Immature natural killer cell (primary cell): ENCODE measurements at regions not wholly inside any gene's neighbourhood (a gene's known extent, or its start where the extent isn't known, plus 50 kb on each side); places are given as distances from the start of the nearest gene placed in this dataset.

Experiments used
- DNase-seq, 3 donors: peaks; one replicate each; pipeline ENCODE4 v3.0.0; 2022; ENCODE audit warnings: mixed read lengths in 1 of 3
- H3K27ac Mint-ChIP-seq, 6 donors: one replicate each; pipeline ENCODE4 v1.8.0; 2020; ENCODE audit warnings: mixed read lengths in 6 of 6, mild to moderate bottlenecking in 5 of 6, inconsistent platforms in 4 of 6, moderate library complexity in 3 of 6
- H3K27me3 Mint-ChIP-seq, 3 donors: one replicate each; pipeline ENCODE4 v1.8.0; 2020 to 2021; ENCODE audit warnings: low read depth in 3 of 3, mild to moderate bottlenecking in 3 of 3, mixed read lengths in 3 of 3, moderate library complexity in 3 of 3, inconsistent platforms in 1 of 3
- H3K36me3 Mint-ChIP-seq, 3 donors: one replicate each; pipeline ENCODE4 v1.8.0; 2020; ENCODE audit warnings: mixed read lengths in 3 of 3, inconsistent platforms in 2 of 3, mild to moderate bottlenecking in 2 of 3
- H3K4me1 Mint-ChIP-seq, 2 donors: one replicate each; pipeline ENCODE4 v1.8.0; 2020; ENCODE audit warnings: inconsistent platforms in 2 of 2, mild to moderate bottlenecking in 2 of 2, mixed read lengths in 2 of 2, moderate library complexity in 1 of 2
- H3K4me3 Mint-ChIP-seq, 5 donors: one replicate each; pipeline ENCODE4 v1.8.0; 2020; ENCODE audit warnings: mild to moderate bottlenecking in 5 of 5, mixed read lengths in 5 of 5, inconsistent platforms in 3 of 5, moderate library complexity in 3 of 5
- H3K9me3 Mint-ChIP-seq, 6 donors: one replicate each; pipeline ENCODE4 v1.8.0; 2020; ENCODE audit warnings: mild to moderate bottlenecking in 6 of 6, mixed read lengths in 6 of 6, inconsistent platforms in 4 of 6, moderate library complexity in 3 of 6

GRCh38 chr18:41814651-41815050 lies 140.4 kb upstream of the PIK3C3 start:
- H3K4me3 Mint-ChIP-seq: no peak overlapping the region
- no peaks in the 10 kb centered on the region for H3K4me1 Mint-ChIP-seq
- no peak overlapping the region for H3K27ac Mint-ChIP-seq
- H3K9me3 Mint-ChIP-seq: peaks cover 2 to 11% (median 7%) of the 10 kb centered on the region in 6 donors
- H3K27me3 Mint-ChIP-seq: peaks cover 0 to 1% (median 0%) of the 10 kb centered on the region in 3 donors
- H3K36me3 Mint-ChIP-seq: peaks cover 0 to 2% (median 2%) of the 10 kb centered on the region in 3 donors
- DNase-seq: no peak

GRCh38 chr18:41809652-41810051 lies 145.4 kb upstream of the PIK3C3 start:
- DNase-seq: no peak
- H3K4me1 Mint-ChIP-seq: no peaks in the 10 kb centered on the region
- peaks cover 5 to 19% (median 7%) of the 10 kb centered on the region in 6 donors for H3K9me3 Mint-ChIP-seq
- peaks cover 0 to 4% (median 2%) of the 10 kb centered on the region in 3 donors for H3K36me3 Mint-ChIP-seq
- no peak overlapping the region for H3K4me3 Mint-ChIP-seq
- no peaks in the 10 kb centered on the region for H3K27me3 Mint-ChIP-seq
- no peak overlapping the region for H3K27ac Mint-ChIP-seq

GRCh38 chr18:41805341-41805740 lies 149.7 kb upstream of the PIK3C3 start:
- Mint-ChIP-seq H3K27ac (no peak overlapping the region), H3K4me3 (no peak overlapping the region), H3K9me3 (peaks cover 1 to 19% (median 5%) of the 10 kb centered on the region in 6 donors), H3K27me3 (no peaks in the 10 kb centered on the region), H3K4me1 (no peaks in the 10 kb centered on the region), H3K36me3 (peaks cover 0 to 4% (median 0%) of the 10 kb centered on the region in 3 donors)
- DNase-seq: no peak

GRCh38 chr18:41798879-41799278 lies 156.2 kb upstream of the PIK3C3 start:
- no peak for DNase-seq
- Mint-ChIP-seq H3K27ac (no peak overlapping the region), H3K4me1 (no peaks in the 10 kb centered on the region), H3K9me3 (peaks cover 0 to 7% (median under 1%) of the 10 kb centered on the region in 6 donors), H3K4me3 (no peak overlapping the region), H3K36me3 (no peaks in the 10 kb centered on the region), H3K27me3 (peaks cover 0 to 3% (median 0%) of the 10 kb centered on the region in 3 donors)

- no peaks in the 10 kb centered on the region for H3K4me1 Mint-ChIP-seq
- peaks cover 0 to 12% (median 4%) of the 10 kb centered on the region in 6 donors for H3K9me3 Mint-ChIP-seq
- peaks cover 0 to 2% (median 0%) of the 10 kb centered on the region in 3 donors for H3K27me3 Mint-ChIP-seq
Observed at GRCh38 chr18:41790687-41791086, 164.3 kb upstream of the PIK3C3 start.

GRCh38 chr18:41789001-41789400 lies 166.0 kb upstream of the PIK3C3 start:
- Mint-ChIP-seq H3K27me3 (peaks cover 0 to 2% (median 0%) of the 10 kb centered on the region in 3 donors), H3K27ac (no peak overlapping the region), H3K36me3 (no peaks in the 10 kb centered on the region), H3K4me3 (no peak overlapping the region), H3K4me1 (no peaks in the 10 kb centered on the region), H3K9me3 (peaks cover 0 to 13% (median 4%) of the 10 kb centered on the region in 6 donors)
- no peak for DNase-seq

More at GRCh38 chr18:41790687-41791086, 164.3 kb upstream of the PIK3C3 start:
- Mint-ChIP-seq H3K27ac (no peak overlapping the region), H3K36me3 (no peaks in the 10 kb centered on the region), H3K4me3 (no peak overlapping the region)
- no peak for DNase-seq

- Mint-ChIP-seq H3K36me3 (no peaks in the 10 kb centered on the region), H3K27me3 (no peaks in the 10 kb centered on the region), H3K4me1 (no peaks in the 10 kb centered on the region), H3K4me3 (no peak overlapping the region), H3K27ac (no peak overlapping the region), H3K9me3 (peaks cover 0 to 7% (median 3%) of the 10 kb centered on the region in 6 donors)
- DNase-seq: no peak
Observed at GRCh38 chr18:41783879-41784278, 171.2 kb upstream of the PIK3C3 start.

- no peak overlapping the region for H3K27ac Mint-ChIP-seq
- peaks cover 0 to 7% (median 3%) of the 10 kb centered on the region in 6 donors for H3K9me3 Mint-ChIP-seq
- H3K4me1 Mint-ChIP-seq: no peaks in the 10 kb centered on the region
- H3K4me3 Mint-ChIP-seq: no peak overlapping the region
- no peaks in the 10 kb centered on the region for H3K27me3 Mint-ChIP-seq
- no peaks in the 10 kb centered on the region for H3K36me3 Mint-ChIP-seq
- DNase-seq: no peak
Observed at GRCh38 chr18:41783065-41783818, 171.8 kb upstream of the PIK3C3 start.

GRCh38 chr18:41771973-41772372 lies 183.1 kb upstream of the PIK3C3 start:
- Mint-ChIP-seq H3K9me3 (peaks cover 2 to 8% (median 5%) of the 10 kb centered on the region in 6 donors), H3K27me3 (peaks cover 0 to 4% (median 0%) of the 10 kb centered on the region in 3 donors), H3K27ac (no peak overlapping the region), H3K4me1 (no peaks in the 10 kb centered on the region), H3K4me3 (no peak overlapping the region), H3K36me3 (no peaks in the 10 kb centered on the region)
- no peak for DNase-seq

GRCh38 chr18:41769265-41769664 lies 185.8 kb upstream of the PIK3C3 start:
- Mint-ChIP-seq H3K4me1 (no peaks in the 10 kb centered on the region), H3K4me3 (no peak overlapping the region), H3K9me3 (peaks cover 1 to 8% (median 2%) of the 10 kb centered on the region in 6 donors), H3K27ac (no peak overlapping the region), H3K27me3 (peaks cover 0 to 4% (median 1%) of the 10 kb centered on the region in 3 donors), H3K36me3 (no peaks in the 10 kb centered on the region)
- DNase-seq: no peak

- Mint-ChIP-seq H3K27me3 (peaks cover 0 to 4% (median 3%) of the 10 kb centered on the region in 3 donors), H3K27ac (no peak overlapping the region), H3K4me1 (no peaks in the 10 kb centered on the region), H3K9me3 (peaks cover 0 to 8% (median 3%) of the 10 kb centered on the region in 6 donors), H3K36me3 (no peaks in the 10 kb centered on the region), H3K4me3 (no peak overlapping the region)
- no peak for DNase-seq
Observed at GRCh38 chr18:41768467-41768866, 186.6 kb upstream of the PIK3C3 start.

- H3K36me3 Mint-ChIP-seq: no peaks in the 10 kb centered on the region
- H3K27ac Mint-ChIP-seq: no peak overlapping the region
- H3K4me1 Mint-ChIP-seq: no peaks in the 10 kb centered on the region
- H3K27me3 Mint-ChIP-seq: peaks cover 0 to 4% (median 3%) of the 10 kb centered on the region in 3 donors
- peaks cover 0 to 8% (median 3%) of the 10 kb centered on the region in 6 donors for H3K9me3 Mint-ChIP-seq
- no peak for DNase-seq
- H3K4me3 Mint-ChIP-seq: no peak overlapping the region
Observed at GRCh38 chr18:41767960-41768359, 187.1 kb upstream of the PIK3C3 start.

GRCh38 chr18:41765460-41765859 lies 189.6 kb upstream of the PIK3C3 start:
- Mint-ChIP-seq H3K4me1 (no peaks in the 10 kb centered on the region), H3K4me3 (no peak overlapping the region), H3K36me3 (no peaks in the 10 kb centered on the region), H3K9me3 (peaks cover 0 to 9% (median 3%) of the 10 kb centered on the region in 6 donors), H3K27me3 (peaks cover 0 to 6% (median 4%) of the 10 kb centered on the region in 3 donors), H3K27ac (no peak overlapping the region)
- no peak for DNase-seq

- no peak for DNase-seq
- Mint-ChIP-seq H3K4me3 (no peak overlapping the region), H3K9me3 (peaks cover 2 to 17% (median 5%) of the 10 kb centered on the region in 6 donors), H3K36me3 (peaks cover 0 to 3% (median 0%) of the 10 kb centered on the region in 3 donors), H3K4me1 (no peaks in the 10 kb centered on the region), H3K27ac (no peak overlapping the region), H3K27me3 (peaks cover 0 to 6% (median 6%) of the 10 kb centered on the region in 3 donors)
Observed at GRCh38 chr18:41763361-41763760, 191.7 kb upstream of the PIK3C3 start.
